Limb (tissue), 2 donors: ENCODE measurements at regions not wholly inside any gene's neighbourhood (a gene's known extent, or its start where the extent isn't known, plus 50 kb on each side); places are given as distances from the start of the nearest gene placed in this dataset.
A peak's percentile ranks its signal among the peaks of the same experiment; 100 is the strongest.

Experiments used
- DNase-seq, 2 donors: peaks; one replicate each; pipeline ENCODE4 v3.0.0-alpha.2; 2016; ENCODE audit errors: extremely low spot score in 2 of 2

GRCh38 chr5:2207416-2208238, 324.9 kb upstream of the IRX4 start:
- peak in 1 of 2 donors; percentile 54 for DNase-seq

GRCh38 chr5:2207109-2207399, 324.3 kb upstream of the IRX4 start:
- no peak for DNase-seq

DNA sequence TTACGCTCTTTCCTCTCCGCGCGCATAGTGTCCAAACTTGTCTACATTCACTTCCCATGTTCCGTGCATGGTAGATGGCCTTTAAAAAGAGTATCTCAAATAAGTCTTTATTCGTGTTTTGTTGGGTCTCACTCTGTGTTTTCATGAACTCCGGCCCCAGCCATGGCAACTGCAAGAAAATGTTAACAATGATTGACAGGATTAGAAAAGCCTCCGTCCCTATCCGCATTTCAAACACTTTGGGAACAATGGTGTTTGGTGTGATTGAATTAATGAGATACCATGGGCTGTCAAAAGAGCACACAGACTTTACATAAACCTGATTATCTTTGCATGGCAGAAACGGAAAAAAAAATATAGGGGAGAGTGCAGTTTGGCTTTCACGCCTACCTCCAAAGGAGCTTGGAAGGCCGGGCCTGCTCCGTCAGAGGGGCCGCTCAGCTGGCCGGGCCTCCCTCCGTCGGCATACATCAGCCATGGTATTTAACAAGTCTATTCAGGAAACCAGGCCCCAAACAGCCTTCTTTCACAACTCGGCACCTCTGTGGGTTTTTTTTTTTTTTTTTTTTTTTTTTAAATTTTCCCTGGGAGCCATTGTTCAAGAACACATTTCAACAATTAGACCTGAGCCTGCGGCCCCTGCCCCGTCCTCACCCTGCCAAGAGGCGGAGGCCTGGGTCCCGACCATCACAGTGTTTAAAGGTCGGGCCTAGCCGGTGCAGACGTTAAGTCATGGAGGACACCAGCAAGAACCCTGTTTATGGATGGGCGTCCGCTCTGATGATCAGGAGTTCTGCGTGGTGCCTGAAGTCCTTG, 323.8 kb upstream of the IRX4 start:
- DNase-seq, result no peak

DNA sequence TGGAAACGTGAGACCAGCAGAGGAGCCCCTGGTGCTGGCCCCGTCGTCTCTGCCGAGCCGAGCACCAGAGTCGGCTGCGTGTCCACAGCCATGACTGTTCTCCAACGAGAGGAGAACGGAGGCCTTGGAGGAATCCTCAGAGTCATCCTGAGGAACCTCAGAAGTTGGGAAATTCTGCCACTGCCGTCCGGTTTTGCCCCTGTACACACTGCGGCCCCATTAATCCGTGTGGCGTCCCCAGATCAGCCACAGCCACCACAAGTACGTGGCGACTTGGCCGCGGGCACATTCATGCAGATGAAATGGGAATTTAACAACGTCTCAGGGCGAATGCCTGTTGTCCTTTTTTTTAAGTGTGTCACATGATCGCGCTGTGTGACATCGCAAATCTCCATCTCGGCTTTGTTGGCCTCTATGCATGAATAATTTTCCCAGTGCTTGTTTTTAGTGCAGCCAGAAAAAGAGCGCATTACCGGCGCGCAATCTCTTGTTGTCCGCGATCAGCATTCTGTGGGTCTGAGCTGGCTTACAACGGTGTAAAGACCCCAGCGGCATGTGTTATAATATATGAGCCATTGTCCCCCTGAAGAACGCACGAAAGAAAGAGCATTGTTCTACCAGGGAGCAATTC, 323.0 kb upstream of the IRX4 start:
- DNase-seq, result no peak

DNA sequence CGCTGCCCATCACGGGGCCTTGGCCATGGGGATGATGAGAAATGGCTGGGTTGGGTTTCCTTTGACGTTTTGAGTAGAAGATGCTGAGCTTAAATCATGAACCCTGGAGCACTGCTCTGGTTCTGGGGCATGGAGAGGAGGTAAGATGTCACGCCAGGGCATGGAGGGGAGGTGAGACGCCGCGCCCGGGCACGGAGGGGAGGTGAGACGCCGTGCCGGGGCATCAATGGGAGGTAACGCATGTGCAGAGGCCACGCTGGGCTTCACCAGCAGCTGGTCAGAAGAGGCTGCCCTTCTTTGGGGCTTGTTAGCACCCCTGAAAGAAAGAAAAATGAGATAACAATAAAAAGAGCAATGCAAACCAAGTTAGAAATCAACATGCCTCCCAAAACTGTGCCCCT, 322.5 kb upstream of the IRX4 start:
- DNase-seq, result no peak

GRCh38 chr5:2204366-2205184, 321.9 kb upstream of the IRX4 start:
- DNase-seq, result no peak

DNA sequence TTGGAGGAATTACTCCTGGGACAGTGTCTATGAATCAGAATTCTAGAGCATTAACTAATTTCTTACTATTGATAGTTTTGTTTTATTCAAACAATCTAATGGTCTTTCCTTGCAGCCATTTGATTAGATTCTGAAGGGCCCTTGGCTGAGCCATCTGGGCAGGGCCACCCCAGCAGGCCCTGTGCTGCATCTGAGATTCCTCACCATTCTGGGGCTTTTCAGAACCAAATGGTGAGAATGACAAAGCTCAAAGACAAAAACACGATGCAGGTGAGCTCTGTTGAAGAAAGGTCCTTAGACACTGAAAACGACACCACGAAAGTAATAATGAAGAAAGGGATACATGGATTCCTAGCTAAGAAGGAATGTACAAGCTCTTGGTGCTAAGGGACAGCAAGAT, 321.0 kb upstream of the IRX4 start:
- DNase-seq, result no peak

DNA sequence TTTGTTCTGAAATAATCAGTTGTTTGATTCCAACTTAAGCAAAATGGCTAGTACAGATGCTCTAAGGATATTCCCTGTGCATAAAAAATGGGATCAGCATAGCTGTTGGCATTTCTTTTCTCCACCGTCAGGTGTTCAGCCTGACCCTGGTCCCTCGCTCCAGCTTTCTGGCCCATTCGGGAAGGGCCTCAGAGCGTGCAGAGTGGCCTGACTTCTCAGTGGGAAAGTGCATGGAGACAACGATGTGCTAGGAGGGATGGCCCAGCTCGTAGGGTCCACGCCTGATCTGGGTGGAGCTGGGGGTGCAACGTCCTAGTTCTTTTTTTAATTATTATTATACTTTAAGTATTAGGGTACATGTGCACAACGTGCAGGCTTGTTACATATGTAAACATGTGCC, 319.1 kb upstream of the IRX4 start:
- peak in 1 of 2 donors; percentile 6 for DNase-seq

DNA sequence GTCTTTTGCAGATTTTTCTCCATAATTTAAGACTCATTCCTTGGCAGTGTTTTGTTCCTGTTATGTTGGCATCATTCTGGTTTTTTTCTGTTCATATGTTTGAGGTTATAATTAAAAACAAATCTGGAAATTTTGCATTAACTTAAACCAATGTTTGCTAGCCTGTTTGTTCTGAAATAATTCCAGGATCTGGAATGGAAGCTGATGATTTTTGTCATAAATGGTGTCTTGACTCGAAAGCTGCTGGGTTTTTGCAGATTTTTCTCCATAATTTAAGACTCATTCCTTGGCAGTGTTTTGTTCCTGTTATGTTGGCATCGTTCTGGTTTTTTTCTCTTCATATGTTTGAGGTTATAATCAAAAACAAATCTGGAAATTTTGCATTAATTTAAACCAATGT, 318.7 kb upstream of the IRX4 start:
- DNase-seq, result no peak

GRCh38 chr5:2201011-2201410, 318.3 kb upstream of the IRX4 start:
- DNase-seq, result no peak

GRCh38 chr5:2200261-2200950, 317.7 kb upstream of the IRX4 start:
- no peak for DNase-seq

DNA sequence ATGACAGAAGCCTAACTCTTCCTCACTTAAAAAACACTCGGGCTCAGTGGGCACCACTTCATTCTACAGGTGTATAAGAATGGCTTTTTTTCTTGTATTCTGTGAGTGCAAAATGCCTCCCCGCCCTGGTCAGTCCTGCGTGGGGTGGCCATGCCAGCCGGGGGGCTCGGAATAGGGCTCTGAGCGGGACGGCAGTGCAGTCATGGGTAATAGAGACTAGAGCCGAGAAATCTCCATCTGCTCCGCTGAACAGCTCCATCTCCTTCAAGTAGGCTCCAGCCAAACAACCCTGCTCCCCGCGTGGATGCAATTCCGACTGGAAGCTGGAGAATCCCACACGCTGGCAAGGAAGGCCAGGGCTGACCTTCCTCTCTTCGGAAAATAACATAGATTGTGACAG, 317.0 kb upstream of the IRX4 start:
- no peak for DNase-seq

DNA sequence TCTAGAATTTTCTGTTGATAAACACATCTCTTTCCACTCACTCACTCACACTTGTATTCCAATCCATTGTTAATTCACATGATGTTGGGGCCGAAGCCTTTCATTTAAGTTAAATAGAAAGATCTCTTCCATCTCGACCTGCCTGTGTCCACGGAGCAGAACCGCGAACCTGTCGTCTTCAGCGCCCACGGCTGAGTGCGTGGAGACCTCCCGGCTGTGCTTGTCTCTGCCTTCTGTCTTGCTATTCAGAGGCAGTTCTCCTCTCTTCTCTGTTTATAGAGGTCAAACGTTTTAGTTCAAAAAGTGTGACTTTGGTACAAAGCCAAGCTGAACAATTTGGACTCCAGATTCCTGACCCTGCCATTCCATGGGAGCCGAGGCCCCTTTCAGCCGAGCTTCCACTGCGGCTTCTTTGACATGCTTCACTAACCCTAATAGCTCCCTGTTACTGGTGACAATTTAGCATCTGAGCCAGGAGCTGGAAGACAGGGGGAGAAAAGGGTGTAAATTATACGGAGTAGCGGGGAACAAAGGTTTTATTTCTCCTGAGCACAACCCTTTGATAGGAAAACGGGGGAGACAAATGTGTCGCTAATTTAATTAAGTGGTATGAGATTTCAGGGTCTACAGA, 314.4 kb upstream of the IRX4 start:
- DNase-seq, result no peak

DNA sequence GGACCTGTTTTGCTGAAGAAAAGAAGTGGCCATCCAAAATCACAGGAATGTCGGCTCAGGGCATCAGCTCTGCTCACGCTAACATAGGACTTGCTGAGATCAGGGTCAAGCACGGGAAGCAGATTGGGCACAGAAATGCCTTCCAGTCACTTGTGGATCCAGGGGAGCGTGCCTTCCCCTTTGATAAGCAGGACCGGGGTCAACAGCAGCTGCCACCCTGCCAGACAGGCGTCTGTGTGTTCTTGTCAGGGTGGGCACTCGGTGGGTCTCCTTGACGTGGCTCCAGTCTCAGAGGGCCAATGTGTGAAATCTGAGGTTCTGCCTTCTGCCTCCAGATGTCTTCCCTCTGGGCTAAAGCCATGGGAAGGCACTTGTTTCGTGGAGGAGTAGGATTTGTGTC, 313.7 kb upstream of the IRX4 start:
- no peak for DNase-seq

GRCh38 chr5:2194949-2195348, 312.2 kb upstream of the IRX4 start:
- no peak for DNase-seq

DNA sequence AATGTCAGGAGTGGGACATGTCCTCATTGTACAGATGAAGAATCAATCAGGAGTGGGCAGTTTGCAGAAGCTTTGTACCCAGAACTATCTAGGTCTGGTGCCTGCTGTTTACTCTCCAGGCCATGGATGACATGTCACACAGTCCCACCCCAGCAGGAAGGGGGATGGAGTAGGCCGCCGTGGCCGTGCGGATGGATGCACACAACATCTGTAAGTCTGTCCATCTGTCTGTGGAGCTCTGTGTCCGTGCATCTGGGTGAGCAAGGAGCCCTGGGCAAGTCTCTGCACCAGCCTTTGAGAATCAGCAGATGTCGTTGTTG, 311.5 kb upstream of the IRX4 start:
- no peak for DNase-seq

- no peak for DNase-seq
Measured at GRCh38 chr5:2193542-2194235, 311.0 kb upstream of the IRX4 start.

DNA sequence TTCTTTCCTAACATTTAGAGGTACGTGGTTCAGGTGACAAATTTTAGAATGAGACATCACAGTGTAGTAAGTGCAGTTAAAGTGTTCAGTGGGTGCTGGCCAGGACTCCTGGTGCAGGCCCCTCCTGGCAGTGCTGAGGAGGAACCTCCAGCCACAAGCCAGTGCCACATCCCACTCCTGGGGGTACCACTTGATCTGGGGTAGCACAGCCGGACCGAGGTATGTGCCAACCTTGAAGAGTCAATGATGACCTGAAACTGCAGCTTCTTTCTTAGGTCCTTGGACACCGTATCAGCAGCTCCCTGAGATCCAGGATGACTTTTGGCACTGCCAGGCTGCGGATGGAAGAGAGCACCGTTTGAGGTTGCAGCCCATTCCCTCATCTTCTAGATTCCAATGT, 310.4 kb upstream of the IRX4 start:
- DNase-seq, result peak in 1 of 2 donors; percentile 14

DNA sequence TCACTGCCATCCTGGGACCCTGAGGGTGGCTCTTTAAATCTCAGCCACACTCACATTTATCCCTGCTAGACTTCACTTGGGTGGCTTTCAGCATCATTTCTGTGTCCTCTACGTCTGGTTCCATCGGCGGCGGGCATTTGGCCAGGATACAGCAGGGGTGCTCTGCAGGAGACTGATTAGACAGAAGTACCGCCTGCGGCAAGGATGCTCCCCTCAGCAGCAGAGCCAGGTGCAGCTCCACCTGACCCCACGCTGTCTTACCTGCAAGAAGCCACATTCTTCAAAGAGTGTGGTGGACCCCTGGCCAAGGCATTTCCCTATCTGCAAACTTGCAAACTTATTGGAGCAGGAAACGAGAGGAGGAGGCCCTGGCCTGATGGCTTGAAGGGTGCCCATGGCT, 309.8 kb upstream of the IRX4 start:
- peak in 1 of 2 donors; percentile 6 for DNase-seq

- DNase-seq, result peak in 1 of 2 donors; percentile 17
Measured at GRCh38 chr5:2191972-2192371, 309.2 kb upstream of the IRX4 start.
